Neural progenitor cell (in vitro differentiated cells): ENCODE measurements at regions not wholly inside any gene's neighbourhood (a gene's known extent, or its start where the extent isn't known, plus 50 kb on each side); places are given as distances from the start of the nearest gene placed in this dataset.

Source experiments
- DNase-seq: peaks from one replicate; pipeline ENCODE4 v3.0.0-alpha.2; 2016; ENCODE audit warnings: low spot score
- H2AFZ ChIP-seq: fragments of 200-600 bp; sonication (generic); replicated peaks from 2 replicates; pipeline ENCODE4 v1.6.1; 2016; ENCODE audit warnings: antibody characterized with exemption
- H3F3A ChIP-seq: fragments of 200-600 bp; sonication (generic); 2 replicates; pipeline ENCODE4 v1.6.1; 2016; ENCODE audit warnings: antibody characterized with exemption, low read depth
- H3K27ac ChIP-seq: fragments of 200-600 bp; sonication (generic); 2 replicates; pipeline ENCODE4 v1.5.1; 2016; ENCODE audit warnings: mild to moderate bottlenecking
- H3K27me3 ChIP-seq: fragments of 200-600 bp; sonication (generic); 2 replicates; pipeline ENCODE4 v1.6.1; 2016; ENCODE audit warnings: mild to moderate bottlenecking, moderate library complexity
- H3K36me3 ChIP-seq: fragments of 200-600 bp; sonication (generic); 2 replicates; pipeline ENCODE4 v1.5.1; 2016
- H3K4me1 ChIP-seq: fragments of 200-600 bp; sonication (generic); 2 replicates; pipeline ENCODE4 v1.6.1; 2016; ENCODE audit warnings: mixed run types
- H3K4me2 ChIP-seq: fragments of 200-600 bp; sonication (generic); 2 replicates; pipeline ENCODE4 v1.6.1; 2016
- H3K4me3 ChIP-seq: fragments of 200-600 bp; sonication (generic); 2 replicates; pipeline ENCODE4 v1.5.1; 2016
- H3K79me2 ChIP-seq: fragments of 200-600 bp; sonication (generic); 2 replicates; pipeline ENCODE4 v1.6.1; 2016; ENCODE audit warnings: low read depth
- H3K9ac ChIP-seq: fragments of 200-600 bp; sonication (generic); 2 replicates; pipeline ENCODE4 v1.6.1; 2016
- H3K9me3 ChIP-seq: fragments of 200-600 bp; sonication (generic); 2 replicates; pipeline ENCODE4 v1.5.1; 2016; ENCODE audit warnings: low read depth
- H4K20me1 ChIP-seq: fragments of 200-600 bp; sonication (generic); 2 replicates; pipeline ENCODE4 v1.6.1; 2016; ENCODE audit warnings: low read depth
- H3K27ac Mint-ChIP-seq: 3 replicates; pipeline ENCODE4 v1.8.0; 2021; ENCODE audit warnings: mixed read lengths
- H3K27me3 Mint-ChIP-seq: 2 replicates; pipeline ENCODE4 v1.8.0; 2022; ENCODE audit warnings: low read depth, mild to moderate bottlenecking, inconsistent platforms, moderate library complexity, mixed read lengths; ENCODE audit not compliant: insufficient read depth
- H3K36me3 Mint-ChIP-seq: 3 replicates; pipeline ENCODE4 v1.8.0; 2021; ENCODE audit warnings: mixed read lengths
- H3K4me1 Mint-ChIP-seq: 3 replicates; pipeline ENCODE4 v1.8.0; 2021; ENCODE audit warnings: mixed read lengths
- H3K4me3 Mint-ChIP-seq: 3 replicates; pipeline ENCODE4 v1.8.0; 2021; ENCODE audit warnings: mild to moderate bottlenecking, moderate library complexity, mixed read lengths
- H3K9me3 Mint-ChIP-seq: 3 replicates; pipeline ENCODE4 v1.8.0; 2020; ENCODE audit warnings: mixed read lengths
- EZH2 ChIP-seq: fragments of 200-600 bp; sonication (generic); IDR thresholded peaks from 2 replicates; pipeline ENCODE4 v1.6.1; 2017; ENCODE audit warnings: antibody characterized with exemption, mild to moderate bottlenecking, moderate library complexity
- EZH2phosphoT487 ChIP-seq: fragments of 200-600 bp; sonication (generic); IDR thresholded peaks from 2 replicates; pipeline ENCODE4 v1.6.1; 2017; ENCODE audit warnings: antibody characterized with exemption
- TF ChIP-seq, protein P1 (sequence below): fragments of 200-600 bp; sonication (generic); IDR thresholded peaks from 2 replicates; pipeline ENCODE4 v1.5.1; 2017; ENCODE audit warnings: antibody characterized with exemption, mild to moderate bottlenecking

DNA sequence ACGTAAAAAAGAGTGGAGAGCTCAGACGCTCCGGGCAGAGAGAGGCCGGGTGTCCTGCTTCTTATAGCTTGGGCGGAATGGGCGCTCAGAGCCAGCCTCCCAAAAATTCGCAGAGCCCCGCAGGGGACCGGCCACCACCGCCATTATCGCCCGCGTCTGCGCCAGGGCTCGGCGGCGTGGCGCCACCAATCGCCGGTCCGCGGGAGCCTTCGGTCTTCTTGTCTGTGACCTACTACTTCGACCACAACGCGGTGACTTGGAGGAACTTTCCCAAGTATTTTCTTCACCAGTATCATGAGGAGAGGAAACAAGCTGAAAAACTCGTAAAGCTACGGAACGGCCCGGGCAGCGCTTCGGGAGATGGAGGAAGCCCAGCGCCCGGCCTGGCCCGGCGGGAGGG lies 1138.1 kb upstream of the CHAC2 start:
- Histone ChIP-seq H3K4me3 (no peak overlapping the region), H4K20me1 (no peaks in the 10 kb centered on the region), H3K79me2 (no peaks in the 10 kb centered on the region), H3K27ac (no peak overlapping the region), H3F3A (no peaks in the 10 kb centered on the region), H3K27me3 (no peaks in the 10 kb centered on the region), H3K4me2 (no peak overlapping the region), H3K4me1 (no peaks in the 10 kb centered on the region), H3K9me3 (no peaks in the 10 kb centered on the region), H3K36me3 (no peaks in the 10 kb centered on the region), H2AFZ (no peak overlapping the region), H3K9ac (no peak overlapping the region)
- no peak for TF ChIP-seq EZH2phosphoT487
- TF ChIP-seq, protein P1, sequence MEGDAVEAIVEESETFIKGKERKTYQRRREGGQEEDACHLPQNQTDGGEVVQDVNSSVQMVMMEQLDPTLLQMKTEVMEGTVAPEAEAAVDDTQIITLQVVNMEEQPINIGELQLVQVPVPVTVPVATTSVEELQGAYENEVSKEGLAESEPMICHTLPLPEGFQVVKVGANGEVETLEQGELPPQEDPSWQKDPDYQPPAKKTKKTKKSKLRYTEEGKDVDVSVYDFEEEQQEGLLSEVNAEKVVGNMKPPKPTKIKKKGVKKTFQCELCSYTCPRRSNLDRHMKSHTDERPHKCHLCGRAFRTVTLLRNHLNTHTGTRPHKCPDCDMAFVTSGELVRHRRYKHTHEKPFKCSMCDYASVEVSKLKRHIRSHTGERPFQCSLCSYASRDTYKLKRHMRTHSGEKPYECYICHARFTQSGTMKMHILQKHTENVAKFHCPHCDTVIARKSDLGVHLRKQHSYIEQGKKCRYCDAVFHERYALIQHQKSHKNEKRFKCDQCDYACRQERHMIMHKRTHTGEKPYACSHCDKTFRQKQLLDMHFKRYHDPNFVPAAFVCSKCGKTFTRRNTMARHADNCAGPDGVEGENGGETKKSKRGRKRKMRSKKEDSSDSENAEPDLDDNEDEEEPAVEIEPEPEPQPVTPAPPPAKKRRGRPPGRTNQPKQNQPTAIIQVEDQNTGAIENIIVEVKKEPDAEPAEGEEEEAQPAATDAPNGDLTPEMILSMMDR = no peak
- no peak for TF ChIP-seq EZH2
- DNase-seq = no peak
- Mint-ChIP-seq H3K4me3 (no peak overlapping the region), H3K27ac (no peak overlapping the region), H3K27me3 (no peaks in the 10 kb centered on the region), H3K4me1 (no peaks in the 10 kb centered on the region), H3K36me3 (no peaks in the 10 kb centered on the region), H3K9me3 (peaks cover 3% of the 10 kb centered on the region)

DNA sequence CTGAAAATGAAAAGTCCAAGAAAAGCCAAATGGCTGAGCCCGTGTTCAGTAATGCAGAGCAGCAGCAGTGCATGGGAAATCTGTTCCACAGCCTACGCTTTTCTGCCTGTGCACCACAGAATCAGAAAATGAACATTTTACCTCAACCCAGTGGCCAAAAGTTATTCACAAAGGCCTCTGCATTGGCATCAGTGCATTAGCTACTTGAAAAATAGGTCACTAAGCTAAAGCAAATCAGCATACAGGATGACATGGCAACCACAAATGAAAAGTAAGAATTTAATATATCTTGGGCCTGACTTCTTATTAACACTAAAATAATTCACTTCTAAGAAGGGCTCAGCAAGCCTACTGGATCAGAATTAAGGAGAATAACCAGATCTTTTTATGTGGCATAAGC lies 1145.3 kb upstream of the CHAC2 start:
- peaks cover 6% of the 10 kb centered on the region for H3K4me1 ChIP-seq
- no peaks in the 10 kb centered on the region for H3K27me3 ChIP-seq
- no peak overlapping the region for H3K9ac ChIP-seq
- H3K27ac Mint-ChIP-seq = no peak overlapping the region
- H3K9me3 ChIP-seq = no peaks in the 10 kb centered on the region
- H3K4me3 Mint-ChIP-seq = no peak overlapping the region
- no peaks in the 10 kb centered on the region for H3K79me2 ChIP-seq
- TF ChIP-seq EZH2 = no peak
- no peak for TF ChIP-seq EZH2phosphoT487
- TF ChIP-seq, protein P1 = no peak
- no peaks in the 10 kb centered on the region for H4K20me1 ChIP-seq
- H2AFZ ChIP-seq = no peak overlapping the region
- H3K4me3 ChIP-seq = no peak overlapping the region
- H3K4me2 ChIP-seq = no peak overlapping the region
- H3K36me3 ChIP-seq = no peaks in the 10 kb centered on the region
- peaks cover 2% of the 10 kb centered on the region for H3K27me3 Mint-ChIP-seq
- no peak overlapping the region for H3K27ac ChIP-seq
- H3K4me1 Mint-ChIP-seq = peaks cover 5% of the 10 kb centered on the region
- DNase-seq = no peak
- no peaks in the 10 kb centered on the region for H3K9me3 Mint-ChIP-seq
- H3F3A ChIP-seq = no peaks in the 10 kb centered on the region
- H3K36me3 Mint-ChIP-seq = no peaks in the 10 kb centered on the region

DNA sequence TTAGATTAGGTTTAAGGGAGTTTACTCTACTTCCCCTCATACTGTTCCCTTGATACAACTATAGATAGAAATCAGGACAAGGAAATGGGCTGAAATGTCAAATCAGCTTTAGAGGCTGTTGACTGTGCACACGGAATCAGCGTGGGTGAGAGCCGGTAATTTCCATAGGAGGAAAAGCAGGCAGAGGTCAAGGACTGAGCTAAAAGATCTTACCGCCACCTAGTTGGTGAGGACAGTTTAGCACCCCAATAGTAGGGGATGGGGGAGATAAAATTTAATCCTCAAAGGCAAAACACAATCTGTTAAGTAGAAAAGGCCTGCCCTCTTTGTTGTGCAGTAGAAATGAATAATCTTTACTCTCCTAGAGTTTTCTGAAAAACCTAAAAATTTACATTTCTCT lies 1154.5 kb upstream of the CHAC2 start:
- Histone ChIP-seq H4K20me1 (no peaks in the 10 kb centered on the region), H3K36me3 (no peaks in the 10 kb centered on the region), H3K9me3 (no peaks in the 10 kb centered on the region), H3K27ac (no peak overlapping the region), H3K9ac (no peak overlapping the region), H2AFZ (no peak overlapping the region), H3K4me1 (peaks cover 15% of the 10 kb centered on the region), H3K4me3 (no peak overlapping the region), H3K27me3 (no peaks in the 10 kb centered on the region), H3K79me2 (no peaks in the 10 kb centered on the region), H3K4me2 (no peak overlapping the region), H3F3A (no peaks in the 10 kb centered on the region)
- Mint-ChIP-seq H3K27me3 (peaks cover 2% of the 10 kb centered on the region), H3K4me3 (no peak overlapping the region), H3K9me3 (peaks cover 6% of the 10 kb centered on the region), H3K4me1 (peaks cover 10% of the 10 kb centered on the region), H3K27ac (no peak overlapping the region), H3K36me3 (no peaks in the 10 kb centered on the region)
- DNase-seq = peak; percentile 45
- TF ChIP-seq, protein P1 = peak; percentile 51
- no peak for TF ChIP-seq EZH2

DNA sequence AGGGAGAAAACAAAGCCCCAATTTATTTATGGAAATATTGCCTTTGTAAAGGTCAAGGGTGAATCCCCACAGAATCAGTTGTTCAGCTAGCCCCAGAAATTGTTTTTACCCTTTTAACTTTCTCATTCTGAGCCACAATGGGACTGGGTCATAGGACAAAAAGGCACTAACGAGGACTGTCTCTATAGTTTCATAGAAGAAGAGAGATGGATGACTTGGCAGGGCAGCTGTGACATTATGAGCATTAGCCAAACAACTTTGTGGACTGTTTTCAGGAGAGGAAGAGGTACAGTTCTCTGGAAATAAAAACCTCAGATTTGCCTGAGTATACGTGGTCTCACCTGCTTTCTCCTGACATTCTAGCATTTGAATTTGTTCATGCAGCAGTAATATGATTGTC lies 1155.8 kb upstream of the CHAC2 start:
- TF ChIP-seq, protein P1 = no peak
- TF ChIP-seq EZH2 = no peak
- no peak overlapping the region for H3K9ac ChIP-seq
- no peak for DNase-seq

More for the DNA sequence above, 1155.8 kb upstream of the CHAC2 start:
- Mint-ChIP-seq H3K9me3 (peaks cover 6% of the 10 kb centered on the region), H3K27ac (no peak overlapping the region), H3K4me3 (no peak overlapping the region), H3K27me3 (peaks cover 2% of the 10 kb centered on the region), H3K4me1 (peaks cover 10% of the 10 kb centered on the region), H3K36me3 (no peaks in the 10 kb centered on the region)
- Histone ChIP-seq H2AFZ (no peak overlapping the region), H4K20me1 (no peaks in the 10 kb centered on the region), H3F3A (no peaks in the 10 kb centered on the region), H3K27me3 (no peaks in the 10 kb centered on the region), H3K9me3 (no peaks in the 10 kb centered on the region), H3K27ac (no peak overlapping the region), H3K4me2 (no peak overlapping the region), H3K79me2 (no peaks in the 10 kb centered on the region), H3K36me3 (no peaks in the 10 kb centered on the region), H3K4me1 (peaks cover 8% of the 10 kb centered on the region), H3K4me3 (no peak overlapping the region)
